ENCODE measurements at regions not wholly inside any gene's neighbourhood (a gene's known extent, or its start where the extent isn't known, plus 50 kb on each side); places are given as distances from the start of the nearest gene placed in this dataset.

DNA sequence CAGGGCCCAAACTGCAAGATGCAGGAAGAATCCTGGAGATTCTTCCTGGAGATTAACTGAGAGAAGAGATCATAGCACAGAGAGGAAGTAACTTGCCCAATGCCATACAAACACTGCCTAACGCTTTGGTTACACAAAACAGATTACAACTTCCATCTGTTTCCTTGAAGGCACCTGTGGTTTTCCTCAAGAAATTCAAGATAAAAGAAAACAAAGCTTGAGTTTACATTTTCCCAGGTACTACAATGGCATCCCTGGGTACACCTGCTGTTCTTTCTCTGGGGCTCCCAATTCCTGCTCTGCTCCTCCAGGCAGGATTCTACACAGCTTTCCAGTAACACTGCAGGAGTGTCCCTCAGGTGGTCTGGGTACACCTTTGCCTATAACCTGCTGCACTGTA is 781.9 kb upstream of the ID2 start:
- TF ChIP-seq TEAD4 (IDR thresholded peaks at IDR 0.05): no peak

DNA sequence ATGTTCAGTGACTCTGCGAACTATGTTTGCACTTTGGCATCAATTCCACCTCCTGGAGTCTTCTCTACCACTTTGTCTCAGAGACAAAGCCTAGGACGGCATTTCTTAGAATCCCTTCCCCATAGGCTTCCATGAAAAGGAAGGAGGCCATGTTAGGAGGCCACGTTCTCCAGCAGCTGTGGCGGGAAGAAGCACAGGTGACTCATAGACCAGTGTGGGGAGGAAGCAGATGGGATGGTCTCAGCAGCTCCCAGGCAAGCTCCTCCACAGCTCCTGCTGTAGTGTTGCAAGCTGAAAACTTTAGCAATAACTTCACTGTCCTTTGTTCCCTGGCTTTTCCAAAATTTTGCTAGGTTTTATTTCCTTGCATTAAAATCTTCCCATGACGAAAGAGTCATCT is 781.3 kb upstream of the ID2 start:
- TF ChIP-seq, protein P1, sequence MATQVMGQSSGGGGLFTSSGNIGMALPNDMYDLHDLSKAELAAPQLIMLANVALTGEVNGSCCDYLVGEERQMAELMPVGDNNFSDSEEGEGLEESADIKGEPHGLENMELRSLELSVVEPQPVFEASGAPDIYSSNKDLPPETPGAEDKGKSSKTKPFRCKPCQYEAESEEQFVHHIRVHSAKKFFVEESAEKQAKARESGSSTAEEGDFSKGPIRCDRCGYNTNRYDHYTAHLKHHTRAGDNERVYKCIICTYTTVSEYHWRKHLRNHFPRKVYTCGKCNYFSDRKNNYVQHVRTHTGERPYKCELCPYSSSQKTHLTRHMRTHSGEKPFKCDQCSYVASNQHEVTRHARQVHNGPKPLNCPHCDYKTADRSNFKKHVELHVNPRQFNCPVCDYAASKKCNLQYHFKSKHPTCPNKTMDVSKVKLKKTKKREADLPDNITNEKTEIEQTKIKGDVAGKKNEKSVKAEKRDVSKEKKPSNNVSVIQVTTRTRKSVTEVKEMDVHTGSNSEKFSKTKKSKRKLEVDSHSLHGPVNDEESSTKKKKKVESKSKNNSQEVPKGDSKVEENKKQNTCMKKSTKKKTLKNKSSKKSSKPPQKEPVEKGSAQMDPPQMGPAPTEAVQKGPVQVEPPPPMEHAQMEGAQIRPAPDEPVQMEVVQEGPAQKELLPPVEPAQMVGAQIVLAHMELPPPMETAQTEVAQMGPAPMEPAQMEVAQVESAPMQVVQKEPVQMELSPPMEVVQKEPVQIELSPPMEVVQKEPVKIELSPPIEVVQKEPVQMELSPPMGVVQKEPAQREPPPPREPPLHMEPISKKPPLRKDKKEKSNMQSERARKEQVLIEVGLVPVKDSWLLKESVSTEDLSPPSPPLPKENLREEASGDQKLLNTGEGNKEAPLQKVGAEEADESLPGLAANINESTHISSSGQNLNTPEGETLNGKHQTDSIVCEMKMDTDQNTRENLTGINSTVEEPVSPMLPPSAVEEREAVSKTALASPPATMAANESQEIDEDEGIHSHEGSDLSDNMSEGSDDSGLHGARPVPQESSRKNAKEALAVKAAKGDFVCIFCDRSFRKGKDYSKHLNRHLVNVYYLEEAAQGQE (IDR thresholded peaks at IDR 0.05; ENCODE audit: low read depth): no peak
- TF ChIP-seq EGR1 (IDR thresholded peaks at IDR 0.05) (no peak), RAD21 (IDR thresholded peaks at IDR 0.05; ENCODE audit: low read depth) (no peak), FOXM1 (IDR thresholded peaks at IDR 0.05; ENCODE audit: borderline replicate concordance, low read depth) (no peak), YY1 (IDR thresholded peaks at IDR 0.05; ENCODE audit: low read depth) (no peak), NFIC (IDR thresholded peaks at IDR 0.05) (no peak), CREB1 (IDR thresholded peaks at IDR 0.05; ENCODE audit: low read depth) (no peak), TAF1 (IDR thresholded peaks at IDR 0.05; ENCODE audit: low read depth) (no peak), TCF12 (IDR thresholded peaks at IDR 0.05; ENCODE audit: low read depth) (no peak), ZBTB7A (IDR thresholded peaks at IDR 0.05; ENCODE audit: low read depth) (no peak), EP300 (IDR thresholded peaks at IDR 0.05; ENCODE audit: borderline replicate concordance) (no peak)
- TF ChIP-seq, protein P2, sequence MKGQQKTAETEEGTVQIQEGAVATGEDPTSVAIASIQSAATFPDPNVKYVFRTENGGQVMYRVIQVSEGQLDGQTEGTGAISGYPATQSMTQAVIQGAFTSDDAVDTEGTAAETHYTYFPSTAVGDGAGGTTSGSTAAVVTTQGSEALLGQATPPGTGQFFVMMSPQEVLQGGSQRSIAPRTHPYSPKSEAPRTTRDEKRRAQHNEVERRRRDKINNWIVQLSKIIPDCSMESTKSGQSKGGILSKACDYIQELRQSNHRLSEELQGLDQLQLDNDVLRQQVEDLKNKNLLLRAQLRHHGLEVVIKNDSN (IDR thresholded peaks at IDR 0.05): no peak

DNA sequence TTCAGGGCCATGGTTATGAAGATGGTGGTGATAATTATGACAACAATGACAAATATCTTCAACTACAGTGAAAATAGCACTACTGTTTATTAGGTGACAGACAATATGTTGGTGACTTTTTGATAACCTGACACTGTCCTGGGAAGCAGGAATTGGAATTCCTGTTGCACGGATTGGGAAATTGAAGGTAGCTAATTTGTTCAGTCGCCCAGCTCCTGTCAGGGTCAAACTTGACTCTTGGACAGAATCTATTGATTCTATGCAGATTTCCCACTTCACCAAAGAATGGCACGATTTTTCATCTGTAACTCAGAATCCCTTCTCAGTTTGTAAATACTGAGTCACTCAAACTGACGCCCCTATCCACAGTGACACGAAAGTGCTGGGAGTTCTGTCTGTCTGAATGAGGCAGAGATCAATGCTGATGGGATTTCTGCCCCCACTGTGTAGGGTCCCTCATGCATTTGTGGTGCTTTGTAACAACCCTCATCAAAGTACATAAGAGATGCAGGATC is 779.5 kb upstream of the ID2 start:
- no peak for TF ChIP-seq ZBTB7A (IDR thresholded peaks at IDR 0.05; ENCODE audit: low read depth)
- TF ChIP-seq EGR1 (IDR thresholded peaks at IDR 0.05): no peak
- TF ChIP-seq, protein P3, sequence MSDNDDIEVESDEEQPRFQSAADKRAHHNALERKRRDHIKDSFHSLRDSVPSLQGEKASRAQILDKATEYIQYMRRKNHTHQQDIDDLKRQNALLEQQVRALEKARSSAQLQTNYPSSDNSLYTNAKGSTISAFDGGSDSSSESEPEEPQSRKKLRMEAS (IDR thresholded peaks at IDR 0.05): no peak
- TF ChIP-seq RAD21 (IDR thresholded peaks at IDR 0.05; ENCODE audit: low read depth): no peak
- no peak for TF ChIP-seq CEBPB (IDR thresholded peaks at IDR 0.05)

DNA sequence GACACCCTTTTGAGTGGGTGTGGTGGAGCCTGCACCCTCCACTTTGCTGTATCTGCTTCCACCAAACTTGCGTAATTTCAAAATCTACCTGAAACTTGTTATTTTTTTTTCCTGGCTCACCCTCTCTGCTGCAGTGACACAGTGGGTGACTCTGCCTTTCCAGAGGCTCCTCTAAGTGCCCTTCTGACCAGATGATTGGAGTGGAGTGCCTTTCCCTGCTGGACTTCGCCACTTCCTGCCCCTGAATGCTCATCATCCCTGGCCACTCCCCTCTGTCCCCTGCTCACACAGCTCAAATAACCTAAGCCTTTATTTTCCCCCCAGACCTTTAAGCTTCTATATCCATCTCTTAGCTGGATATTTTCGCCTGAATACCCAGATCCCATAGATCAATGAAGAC is 777.5 kb upstream of the ID2 start:
- TF ChIP-seq NFIC (IDR thresholded peaks at IDR 0.05): no peak
- TF ChIP-seq CEBPB (IDR thresholded peaks at IDR 0.05): no peak
- TF ChIP-seq CREB1 (IDR thresholded peaks at IDR 0.05; ENCODE audit: low read depth): no peak
- TF ChIP-seq, protein P1 (IDR thresholded peaks at IDR 0.05; ENCODE audit: low read depth): no peak
- TF ChIP-seq, protein P3 (IDR thresholded peaks at IDR 0.05): no peak
- TF ChIP-seq TAF1 (IDR thresholded peaks at IDR 0.05; ENCODE audit: low read depth): no peak
- no peak for TF ChIP-seq EP300 (IDR thresholded peaks at IDR 0.05; ENCODE audit: borderline replicate concordance)
- TF ChIP-seq, protein P2 (IDR thresholded peaks at IDR 0.05): no peak
- no peak for TF ChIP-seq YY1 (IDR thresholded peaks at IDR 0.05; ENCODE audit: low read depth)
- TF ChIP-seq TCF12 (IDR thresholded peaks at IDR 0.05; ENCODE audit: low read depth): no peak

DNA sequence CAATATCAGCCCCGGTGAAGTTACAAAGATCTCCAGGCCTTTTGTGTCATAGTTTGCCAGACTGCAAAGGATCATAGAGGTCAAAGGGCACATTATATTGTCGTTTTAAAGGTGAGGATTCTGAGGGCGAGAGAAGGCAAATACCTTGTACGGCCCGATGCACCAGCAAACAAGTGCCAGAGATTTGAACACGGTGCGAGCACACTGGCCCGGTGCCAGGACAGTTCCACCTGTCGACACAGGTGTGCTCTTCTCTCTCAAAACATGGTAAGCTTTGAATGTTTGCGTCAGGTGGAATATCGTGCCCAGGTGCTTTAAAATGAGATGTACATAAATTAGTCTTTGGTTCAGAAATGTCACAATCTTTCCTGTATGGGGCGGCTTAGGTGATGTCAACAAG is 776.1 kb upstream of the ID2 start:
- TF ChIP-seq EP300 (IDR thresholded peaks at IDR 0.05; ENCODE audit: borderline replicate concordance): no peak
- TF ChIP-seq TAF1 (IDR thresholded peaks at IDR 0.05; ENCODE audit: low read depth): no peak
- no peak for TF ChIP-seq TEAD4 (IDR thresholded peaks at IDR 0.05)
- TF ChIP-seq EGR1 (IDR thresholded peaks at IDR 0.05): no peak
- TF ChIP-seq, protein P3 (IDR thresholded peaks at IDR 0.05): no peak
- TF ChIP-seq, protein P2 (IDR thresholded peaks at IDR 0.05): no peak
- no peak for TF ChIP-seq RAD21 (IDR thresholded peaks at IDR 0.05; ENCODE audit: low read depth)
- TF ChIP-seq, protein P1 (IDR thresholded peaks at IDR 0.05; ENCODE audit: low read depth): no peak
- no peak for TF ChIP-seq YY1 (IDR thresholded peaks at IDR 0.05; ENCODE audit: low read depth)
- TF ChIP-seq NFIC (IDR thresholded peaks at IDR 0.05): no peak
- no peak for TF ChIP-seq CREB1 (IDR thresholded peaks at IDR 0.05; ENCODE audit: low read depth)
- TF ChIP-seq ZBTB7A (IDR thresholded peaks at IDR 0.05; ENCODE audit: low read depth): no peak
- TF ChIP-seq TCF12 (IDR thresholded peaks at IDR 0.05; ENCODE audit: low read depth): no peak
- TF ChIP-seq FOXM1 (IDR thresholded peaks at IDR 0.05; ENCODE audit: borderline replicate concordance, low read depth): no peak
